HepG2 (cell line): ENCODE measurements at regions not wholly inside any gene's neighbourhood (a gene's known extent, or its start where the extent isn't known, plus 50 kb on each side); places are given as distances from the start of the nearest gene placed in this dataset.

Source experiments
- ATAC-seq: fragments of 200-7000 bp; cut with Tn5 transposase; 3 replicates; pipeline ENCODE4 v1.9.1; 2020; ENCODE audit warnings: mild to moderate bottlenecking, moderate library complexity
- BruUV-seq: library from RNA; stranded (reverse); fragments of 400-500 nt; replicated peaks from 2 replicates; lab custom pipeline; 2021; lab: Mats Ljungman, UMichigan
- CTCF ChIA-PET: fragments of 300-600 bp; formaldehyde crosslinking; extraction: SDS; loops from one replicate; lab custom pipeline; 2021; ENCODE audit warnings: low total read pairs, inconsistent platforms, low intra/inter-chr PET ratio; lab: Yijun Ruan, JAX
- POLR2A ChIA-PET: fragments of 350-600 bp; sonication (Branson Sonifier 250); formaldehyde crosslinking; loops from one replicate; lab custom pipeline; 2020; ENCODE audit warnings: antibody characterized with exemption, inconsistent platforms; lab: Yijun Ruan, JAX
- DNase-seq: peaks from one replicate; pipeline ENCODE4 v3.0.0-alpha.2; 2015; ENCODE audit warnings: low spot score
- FAIRE-seq: peaks from 3 replicates; lab custom pipeline; 2011; peaks lifted over from hg19 to GRCh38; lab: Jason Lieb, UNC
- H2AFZ ChIP-seq: one replicate; pipeline ENCODE4 v1.6.1; 2011; ENCODE audit warnings: low read length, inconsistent platforms
- H3K27ac ChIP-seq: fragments of 300-600 bp; 3 replicates; pipeline ENCODE4 v1.8.0; 2011; ENCODE audit warnings: mixed run types, mild to moderate bottlenecking, mixed read lengths, low read length, inconsistent platforms; ENCODE audit not compliant: insufficient read depth; ENCODE audit errors: extremely low read length
- H3K27me3 ChIP-seq, 2 experiments: fragments of 200-600 bp in 1 of 2; 2 replicates in 1 of 2; 3 replicates in 1 of 2; pipeline versions ENCODE4 v1.6.0 to v1.8.0; 2011; ENCODE audit warnings: low read length in 2 of 2, mild to moderate bottlenecking in 2 of 2, moderate library complexity in 2 of 2, inconsistent platforms in 1 of 2; ENCODE audit not compliant: insufficient read depth in 2 of 2, control insufficient read depth in 1 of 2
- H3K36me3 ChIP-seq, 2 experiments: fragments of 200-600 bp in 1 of 2; replicated peaks in 1 of 2; 2 replicates in 1 of 2; 3 replicates in 1 of 2; pipeline versions ENCODE4 v1.5.1 to v1.8.0; 2011; ENCODE audit warnings: low read length in 2 of 2, inconsistent platforms in 1 of 2; ENCODE audit not compliant: insufficient read depth in 2 of 2, control insufficient read depth in 1 of 2
- H3K4me1 ChIP-seq: 2 replicates; pipeline ENCODE4 v1.5.1; 2012; ENCODE audit warnings: low read length, inconsistent platforms; ENCODE audit not compliant: insufficient read depth
- H3K4me2 ChIP-seq: 2 replicates; pipeline ENCODE4 v1.6.0; 2011; ENCODE audit warnings: low read depth, low read length, inconsistent platforms
- H3K4me3 ChIP-seq, 3 experiments: fragments of 200-600 bp in 1 of 3; sonication (generic), shearing (Covaris generic) in 1 of 3; replicated peaks in 1 of 3; 2 replicates each; pipeline ENCODE4 v1.5.1; 2011 to 2016; ENCODE audit warnings: low read length in 3 of 3, inconsistent platforms in 2 of 3, low read depth in 2 of 3, mild to moderate bottlenecking in 2 of 3, control low read depth in 1 of 3, mixed read lengths in 1 of 3; ENCODE audit not compliant: insufficient read depth in 1 of 3
- H3K79me2 ChIP-seq: one replicate; pipeline ENCODE4 v1.6.1; 2011; ENCODE audit warnings: low read length, inconsistent platforms; ENCODE audit not compliant: insufficient read depth
- H3K9ac ChIP-seq: 2 replicates; pipeline ENCODE4 v1.6.0; 2011; ENCODE audit warnings: mild to moderate bottlenecking, low read depth, low read length, inconsistent platforms; ENCODE audit not compliant: insufficient read depth
- H3K9me3 ChIP-seq: 2 replicates; pipeline ENCODE4 v1.5.1; 2012; ENCODE audit warnings: mild to moderate bottlenecking, low read length
- H4K20me1 ChIP-seq: 2 replicates; pipeline ENCODE4 v1.6.0; 2011; ENCODE audit warnings: inconsistent platforms, mild to moderate bottlenecking, low read length, moderate library complexity; ENCODE audit not compliant: insufficient read depth
- CEBPB ChIP-seq: IDR thresholded peaks from 2 replicates; pipeline ENCODE4 v1.6.1; 2011; ENCODE audit warnings: low read depth, low read length, improper control_type of control experiment, borderline replicate concordance
- CHCHD3 ChIP-seq: sonication (generic); formaldehyde crosslinking; IDR thresholded peaks from 2 replicates; pipeline ENCODE4 v1.8.0; 2022; ENCODE audit warnings: mild to moderate bottlenecking, missing genetic modification reagents, moderate library complexity
- HMG20B ChIP-seq: conservative IDR thresholded peaks from 2 replicates; pipeline ENCODE4 v1.6.1; 2016; ENCODE audit warnings: missing genetic modification reagents, missing compliant biosample characterization
- KDM2A ChIP-seq: sonication (generic); formaldehyde crosslinking; IDR thresholded peaks from 2 replicates; pipeline ENCODE4 v1.4.0; 2020; ENCODE audit warnings: low read depth, missing genetic modification reagents, borderline replicate concordance
- NCOA5 ChIP-seq: sonication (generic); formaldehyde crosslinking; IDR thresholded peaks from 2 replicates; pipeline ENCODE4 v1.4.0; 2020; ENCODE audit warnings: missing genetic modification reagents
- NFATC3 ChIP-seq: sonication (generic); formaldehyde crosslinking; IDR thresholded peaks from 2 replicates; pipeline ENCODE4 v1.5.1; 2020; ENCODE audit warnings: mild to moderate bottlenecking, missing genetic modification reagents
- NFE2L1 ChIP-seq: sonication (generic); formaldehyde crosslinking; IDR thresholded peaks from 2 replicates; pipeline ENCODE4 v1.4.0; 2020; ENCODE audit warnings: missing genetic modification reagents, mild to moderate bottlenecking, borderline replicate concordance
- NFRKB ChIP-seq: fragments of 450-650 bp; IDR thresholded peaks from 2 replicates; pipeline ENCODE4 v1.6.1; 2017
- NR2F6 ChIP-seq, 2 experiments: IDR thresholded peaks; 2 replicates each; pipeline ENCODE4 v1.6.1; 2016; ENCODE audit warnings: antibody characterized with exemption in 1 of 2, mild to moderate bottlenecking in 1 of 2
- SMC3 ChIP-seq: IDR thresholded peaks from 2 replicates; pipeline ENCODE4 v1.6.1; 2011; ENCODE audit warnings: low read length, improper control_type of control experiment
- TAF1 ChIP-seq: sonication (generic); formaldehyde crosslinking; IDR thresholded peaks from 2 replicates; pipeline ENCODE4 v1.4.0; 2020; ENCODE audit warnings: missing genetic modification reagents
- TFDP2 ChIP-seq: sonication (generic); formaldehyde crosslinking; IDR thresholded peaks from 2 replicates; pipeline ENCODE4 v1.4.0; 2020; ENCODE audit warnings: missing genetic modification reagents
- YY1 ChIP-seq: IDR thresholded peaks from 2 replicates; pipeline ENCODE4 v1.6.1; 2011; ENCODE audit warnings: low read length, low read depth, moderate library complexity, mild to moderate bottlenecking; ENCODE audit not compliant: insufficient read depth, insufficient replicate concordance
- ZNF234 ChIP-seq: sonication (generic); formaldehyde crosslinking; conservative IDR thresholded peaks from 2 replicates; pipeline ENCODE4 v1.5.1; 2020; ENCODE audit warnings: mild to moderate bottlenecking, missing genetic modification reagents
- ZNF777 ChIP-seq: sonication (generic); formaldehyde crosslinking; IDR thresholded peaks from 2 replicates; pipeline ENCODE4 v1.4.0; 2020; ENCODE audit warnings: missing genetic modification reagents
- ZNF879 ChIP-seq: sonication (generic); formaldehyde crosslinking; IDR thresholded peaks from 2 replicates; pipeline ENCODE4 v1.8.1; 2023; ENCODE audit warnings: missing genetic modification reagents
- WGBS: methylation state at CpG from one replicate; pipeline ENCODE4 v1.1.6; 2017; ENCODE audit warnings: low lambda C conversion rate; 5-methylcytosine and 5-hydroxymethylcytosine counted together
- in situ Hi-C: cut with HindIII; loops from 2 replicates; pipeline ENCODE4 v1.10.0; 2017; ENCODE audit warnings: low pct_unique_long_range_greater_than_20kb; ENCODE audit not compliant: extremely low pct_ligation_motif_present
- intact Hi-C: fragments of 100-400 bp; cut with micrococcal nuclease; formaldehyde crosslinking; loops from one replicate; pipeline ENCODE4 v1.10.0; 2022; ENCODE audit not compliant: unreplicated experiment
- TF ChIP-seq, protein P1 (sequence below): IDR thresholded peaks from 2 replicates; pipeline ENCODE4 v1.4.0; 2020; ENCODE audit warnings: mild to moderate bottlenecking, missing genetic modification reagents
- TF ChIP-seq, protein P2 (sequence below): IDR thresholded peaks from 2 replicates; pipeline ENCODE4 v1.6.1; 2012; ENCODE audit warnings: low read depth, low read length, improper control_type of control experiment
- TF ChIP-seq, protein P3 (sequence below): sonication (generic); formaldehyde crosslinking; IDR thresholded peaks from 2 replicates; pipeline ENCODE4 v1.8.0; 2022; ENCODE audit warnings: mild to moderate bottlenecking, missing genetic modification reagents, moderate library complexity

GRCh38 chr14:30403791-30404190, 155.2 kb upstream of the G2E3 start:
- no peak overlapping the region for H3K27ac ChIP-seq
- ChIA-PET CTCF (no interaction called here), POLR2A (no interaction called here)
- no peaks in the 10 kb centered on the region for H3K79me2 ChIP-seq
- 49% methylated on average over 4 of the region's 4 CpGs for WGBS
- FAIRE-seq: no peak
- no peak overlapping the region for H3K9ac ChIP-seq
- H3K27me3 ChIP-seq: no peaks in the 10 kb centered on the region
- peaks cover 1% of the 10 kb centered on the region for H3K4me1 ChIP-seq
- no TSS peak for BruUV-seq
- no peaks in the 10 kb centered on the region for H3K9me3 ChIP-seq
- no peak overlapping the region for H2AFZ ChIP-seq
- in situ Hi-C loops: no loop called here
- no peaks in the 10 kb centered on the region for H4K20me1 ChIP-seq
- intact Hi-C loops: no loop called here
- H3K36me3 ChIP-seq: no peaks in the 10 kb centered on the region
- H3K4me2 ChIP-seq: no peak overlapping the region
- no peak for DNase-seq
- no peak for ATAC-seq
- no peak overlapping the region for H3K4me3 ChIP-seq
- TF ChIP-seq NCOA5 (CRISPR knock-in tag) (no peak), SMC3 (peak; percentile 33; the same call in 1 of the 2 replicates), HMG20B (no peak), CHCHD3 (CRISPR knock-in tag) (no peak), CEBPB (peak; percentile 99), ZNF879 (CRISPR knock-in tag) (no peak), ZNF234 (CRISPR knock-in tag) (no peak), YY1 (no peak), ZNF777 (CRISPR knock-in tag) (no peak), TFDP2 (CRISPR knock-in tag) (no peak), KDM2A (CRISPR knock-in tag) (no peak), NFATC3 (CRISPR knock-in tag) (no peak), NFRKB (no peak), NFE2L1 (no peak), TAF1 (CRISPR knock-in tag) (no peak), NR2F6 (IDR thresholded peaks at IDR 0.05) (no peak), NR2F6 (CRISPR knock-in tag; IDR thresholded peaks at IDR 0.05) (no peak)
- TF ChIP-seq, protein P1, sequence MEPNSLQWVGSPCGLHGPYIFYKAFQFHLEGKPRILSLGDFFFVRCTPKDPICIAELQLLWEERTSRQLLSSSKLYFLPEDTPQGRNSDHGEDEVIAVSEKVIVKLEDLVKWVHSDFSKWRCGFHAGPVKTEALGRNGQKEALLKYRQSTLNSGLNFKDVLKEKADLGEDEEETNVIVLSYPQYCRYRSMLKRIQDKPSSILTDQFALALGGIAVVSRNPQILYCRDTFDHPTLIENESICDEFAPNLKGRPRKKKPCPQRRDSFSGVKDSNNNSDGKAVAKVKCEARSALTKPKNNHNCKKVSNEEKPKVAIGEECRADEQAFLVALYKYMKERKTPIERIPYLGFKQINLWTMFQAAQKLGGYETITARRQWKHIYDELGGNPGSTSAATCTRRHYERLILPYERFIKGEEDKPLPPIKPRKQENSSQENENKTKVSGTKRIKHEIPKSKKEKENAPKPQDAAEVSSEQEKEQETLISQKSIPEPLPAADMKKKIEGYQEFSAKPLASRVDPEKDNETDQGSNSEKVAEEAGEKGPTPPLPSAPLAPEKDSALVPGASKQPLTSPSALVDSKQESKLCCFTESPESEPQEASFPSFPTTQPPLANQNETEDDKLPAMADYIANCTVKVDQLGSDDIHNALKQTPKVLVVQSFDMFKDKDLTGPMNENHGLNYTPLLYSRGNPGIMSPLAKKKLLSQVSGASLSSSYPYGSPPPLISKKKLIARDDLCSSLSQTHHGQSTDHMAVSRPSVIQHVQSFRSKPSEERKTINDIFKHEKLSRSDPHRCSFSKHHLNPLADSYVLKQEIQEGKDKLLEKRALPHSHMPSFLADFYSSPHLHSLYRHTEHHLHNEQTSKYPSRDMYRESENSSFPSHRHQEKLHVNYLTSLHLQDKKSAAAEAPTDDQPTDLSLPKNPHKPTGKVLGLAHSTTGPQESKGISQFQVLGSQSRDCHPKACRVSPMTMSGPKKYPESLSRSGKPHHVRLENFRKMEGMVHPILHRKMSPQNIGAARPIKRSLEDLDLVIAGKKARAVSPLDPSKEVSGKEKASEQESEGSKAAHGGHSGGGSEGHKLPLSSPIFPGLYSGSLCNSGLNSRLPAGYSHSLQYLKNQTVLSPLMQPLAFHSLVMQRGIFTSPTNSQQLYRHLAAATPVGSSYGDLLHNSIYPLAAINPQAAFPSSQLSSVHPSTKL (CRISPR knock-in tag): no peak
- TF ChIP-seq, protein P2, sequence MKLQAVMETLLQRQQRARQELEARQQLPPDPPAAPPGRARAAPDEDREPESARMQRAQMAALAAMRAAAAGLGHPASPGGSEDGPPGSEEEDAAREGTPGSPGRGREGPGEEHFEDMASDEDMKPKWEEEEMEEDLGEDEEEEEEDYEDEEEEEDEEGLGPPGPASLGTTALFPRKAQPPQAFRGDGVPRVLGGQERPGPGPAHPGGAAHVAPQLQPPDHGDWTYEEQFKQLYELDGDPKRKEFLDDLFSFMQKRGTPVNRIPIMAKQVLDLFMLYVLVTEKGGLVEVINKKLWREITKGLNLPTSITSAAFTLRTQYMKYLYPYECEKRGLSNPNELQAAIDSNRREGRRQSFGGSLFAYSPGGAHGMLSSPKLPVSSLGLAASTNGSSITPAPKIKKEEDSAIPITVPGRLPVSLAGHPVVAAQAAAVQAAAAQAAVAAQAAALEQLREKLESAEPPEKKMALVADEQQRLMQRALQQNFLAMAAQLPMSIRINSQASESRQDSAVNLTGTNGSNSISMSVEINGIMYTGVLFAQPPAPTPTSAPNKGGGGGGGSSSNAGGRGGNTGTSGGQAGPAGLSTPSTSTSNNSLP: peak; percentile 24; the same call in 1 of the 2 replicates
- TF ChIP-seq, protein P3, sequence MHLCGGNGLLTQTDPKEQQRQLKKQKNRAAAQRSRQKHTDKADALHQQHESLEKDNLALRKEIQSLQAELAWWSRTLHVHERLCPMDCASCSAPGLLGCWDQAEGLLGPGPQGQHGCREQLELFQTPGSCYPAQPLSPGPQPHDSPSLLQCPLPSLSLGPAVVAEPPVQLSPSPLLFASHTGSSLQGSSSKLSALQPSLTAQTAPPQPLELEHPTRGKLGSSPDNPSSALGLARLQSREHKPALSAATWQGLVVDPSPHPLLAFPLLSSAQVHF (CRISPR knock-in tag): no peak
